Muscle of leg (tissue), 3 donors: ENCODE measurements at regions not wholly inside any gene's neighbourhood (a gene's known extent, or its start where the extent isn't known, plus 50 kb on each side); places are given as distances from the start of the nearest gene placed in this dataset.

Source experiments
- DNase-seq: peaks from one replicate; pipeline ENCODE4 v3.0.0; 2013
- H3K27ac ChIP-seq: one replicate; pipeline ENCODE4 v1.5.1; 2013; ENCODE audit warnings: mild to moderate bottlenecking, low read length, control low read depth
- H3K27me3 ChIP-seq: one replicate; pipeline ENCODE4 v1.6.1; 2013; ENCODE audit warnings: low read length; ENCODE audit not compliant: control insufficient read depth, insufficient read depth
- H3K36me3 ChIP-seq: one replicate; pipeline ENCODE4 v1.6.1; 2013; ENCODE audit warnings: low read length; ENCODE audit not compliant: control insufficient read depth, insufficient read depth
- H3K4me1 ChIP-seq: one replicate; pipeline ENCODE4 v1.6.1; 2013; ENCODE audit warnings: low read length; ENCODE audit not compliant: control insufficient read depth, insufficient read depth
- H3K4me3 ChIP-seq: one replicate; pipeline ENCODE4 v1.5.1; 2013; ENCODE audit warnings: low read length, control low read depth
- H3K9me3 ChIP-seq: replicated peaks from 2 replicates; pipeline ENCODE4 v1.6.1; 2013; ENCODE audit warnings: low read depth, low read length; ENCODE audit not compliant: control insufficient read depth
- WGBS: methylation state at CpG from one replicate; pipeline ENCODE4 v1.1.5; 2013; ENCODE audit warnings: missing lambda C conversion rate; ENCODE audit not compliant: insufficient coverage; 5-methylcytosine and 5-hydroxymethylcytosine counted together

DNA sequence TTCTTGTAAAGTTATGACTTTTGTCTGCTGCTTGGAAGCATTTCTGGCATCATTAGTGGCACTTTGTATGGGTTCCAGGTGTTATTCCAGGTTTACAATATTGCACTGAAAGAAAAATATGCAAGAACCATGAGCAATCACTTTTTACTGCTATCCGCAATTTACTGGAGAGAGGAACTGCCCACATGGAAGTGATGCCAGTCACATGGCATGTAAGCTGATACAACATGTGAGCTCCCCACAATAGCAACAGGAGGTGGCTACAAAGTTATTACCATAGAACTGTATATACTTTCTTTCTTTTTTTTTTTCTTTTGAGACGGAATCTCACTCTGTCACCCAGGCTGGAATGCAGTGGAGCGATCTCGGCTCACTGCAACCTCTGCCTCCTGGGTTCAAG is 1012.1 kb downstream of the BCL11B start:
- H3K9me3 ChIP-seq: no peaks in the 10 kb centered on the region
- H3K36me3 ChIP-seq: no peaks in the 10 kb centered on the region
- H3K27ac ChIP-seq: no peak overlapping the region
- WGBS: 58% methylated on average over 3 of the region's 4 CpGs
- DNase-seq: peak; percentile 31
- no peak overlapping the region for H3K4me3 ChIP-seq
- peaks cover 3% of the 10 kb centered on the region for H3K4me1 ChIP-seq
- no peaks in the 10 kb centered on the region for H3K27me3 ChIP-seq

DNA sequence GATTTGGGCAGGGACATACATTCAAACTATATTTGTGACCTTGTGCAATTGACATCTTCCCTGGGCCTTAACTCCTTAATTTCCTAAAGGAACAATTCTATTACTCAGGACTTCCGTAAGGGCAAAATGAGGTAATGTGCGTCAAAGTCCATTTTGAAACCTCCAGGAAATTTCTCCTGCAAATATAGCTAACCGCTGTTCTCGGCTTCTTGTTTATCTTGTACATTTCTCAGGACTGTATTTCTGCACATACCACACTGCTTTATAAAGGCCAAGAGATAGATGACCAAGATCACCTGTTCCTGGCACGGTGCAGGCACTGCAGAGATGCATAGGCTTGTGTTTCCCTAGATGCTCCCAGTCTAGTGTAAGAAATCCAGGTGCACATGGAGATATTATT is 1009.4 kb downstream of the BCL11B start:
- Histone ChIP-seq H3K9me3 (no peaks in the 10 kb centered on the region), H3K27ac (no peak overlapping the region), H3K36me3 (no peaks in the 10 kb centered on the region), H3K27me3 (no peaks in the 10 kb centered on the region), H3K4me3 (no peak overlapping the region), H3K4me1 (peaks cover 3% of the 10 kb centered on the region)
- no peak for DNase-seq
- 98% methylated on average over 5 of the region's 5 CpGs for WGBS

DNA sequence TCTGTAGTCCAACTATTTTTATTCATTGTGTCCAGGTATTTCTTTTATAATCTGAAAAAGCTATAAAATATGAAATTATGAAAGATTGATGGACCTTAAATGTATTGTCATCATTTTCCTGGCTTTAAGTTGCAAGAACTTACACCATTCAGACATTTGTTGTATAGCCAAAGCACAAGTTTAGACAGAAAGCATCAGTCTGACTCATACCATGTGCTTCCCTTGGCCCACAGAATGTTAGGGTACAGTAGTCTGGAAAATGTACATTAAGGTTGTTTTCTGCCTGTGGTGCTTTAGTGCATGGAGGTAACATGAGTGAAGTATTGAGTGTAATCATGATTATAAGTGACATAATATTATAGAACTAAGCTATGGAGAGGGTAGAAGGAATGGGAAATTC is 1002.5 kb downstream of the BCL11B start:
- peaks cover under 1% of the 10 kb centered on the region for H3K4me1 ChIP-seq
- no peak overlapping the region for H3K4me3 ChIP-seq
- no peaks in the 10 kb centered on the region for H3K27me3 ChIP-seq
- DNase-seq: no peak
- H3K36me3 ChIP-seq: no peaks in the 10 kb centered on the region
- H3K9me3 ChIP-seq: no peaks in the 10 kb centered on the region
- H3K27ac ChIP-seq: no peak overlapping the region

DNA sequence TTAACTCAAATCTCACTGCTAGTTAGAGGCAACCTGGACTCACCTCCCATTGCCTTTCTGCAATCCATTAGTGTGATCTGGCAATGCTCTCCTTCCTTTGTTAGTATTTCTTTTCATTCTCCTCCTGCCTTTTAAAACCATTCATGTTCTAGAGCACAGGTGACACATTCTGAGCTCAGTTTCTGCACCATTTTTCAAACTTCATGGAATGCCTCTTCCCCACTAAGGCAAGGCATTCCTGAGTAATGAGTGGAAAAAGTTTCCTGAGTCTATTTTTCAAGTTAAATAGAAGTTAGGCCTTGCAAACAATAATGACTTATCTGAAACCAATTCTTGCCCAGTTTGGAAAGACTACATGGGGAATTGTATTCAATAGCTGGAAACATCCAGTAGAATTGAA is 1001.8 kb downstream of the BCL11B start:
- peaks cover 3% of the 10 kb centered on the region for H3K4me1 ChIP-seq
- H3K27me3 ChIP-seq: no peaks in the 10 kb centered on the region
- no peak for DNase-seq
- no peaks in the 10 kb centered on the region for H3K9me3 ChIP-seq
- H3K4me3 ChIP-seq: no peak overlapping the region
- H3K36me3 ChIP-seq: no peaks in the 10 kb centered on the region
- no peak overlapping the region for H3K27ac ChIP-seq

- Histone ChIP-seq H3K9me3 (no peaks in the 10 kb centered on the region), H3K27me3 (no peaks in the 10 kb centered on the region), H3K4me1 (peaks cover 3% of the 10 kb centered on the region), H3K36me3 (no peaks in the 10 kb centered on the region), H3K4me3 (no peak overlapping the region), H3K27ac (no peak overlapping the region)
- 57% methylated on average over 3 of the region's 8 CpGs for WGBS
- DNase-seq: no peak
These were observed 997.4 kb downstream of the BCL11B start for GRCh38 chr14:98274596-98274995.

DNA sequence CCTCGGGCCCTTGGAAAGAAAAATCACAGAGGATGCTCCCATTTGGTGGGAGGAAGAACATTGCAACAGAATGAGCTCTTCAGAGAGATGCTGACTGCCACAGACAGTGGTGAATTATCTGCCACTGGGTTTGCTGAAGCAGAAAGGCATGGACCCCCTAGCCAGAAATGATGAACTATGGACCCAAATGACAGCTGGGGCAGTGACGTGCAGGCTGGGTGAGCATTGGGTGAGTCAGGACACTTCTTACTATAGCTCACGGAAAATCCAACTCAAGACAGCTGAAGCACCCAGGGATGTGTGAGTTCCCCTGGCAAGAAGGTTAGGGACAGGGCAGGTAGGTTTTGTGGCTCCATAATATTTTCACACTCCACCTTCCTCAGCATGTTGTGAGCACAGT is 993.2 kb downstream of the BCL11B start:
- Histone ChIP-seq H3K4me3 (no peak overlapping the region), H3K27me3 (no peaks in the 10 kb centered on the region), H3K36me3 (no peaks in the 10 kb centered on the region), H3K27ac (no peak overlapping the region), H3K4me1 (peaks cover 3% of the 10 kb centered on the region), H3K9me3 (no peaks in the 10 kb centered on the region)
- DNase-seq: no peak
- 67% methylated on average over 2 of the region's 3 CpGs for WGBS

- Histone ChIP-seq H3K27ac (no peak overlapping the region), H3K36me3 (no peaks in the 10 kb centered on the region), H3K9me3 (no peaks in the 10 kb centered on the region), H3K4me3 (no peak overlapping the region), H3K4me1 (no peaks in the 10 kb centered on the region), H3K27me3 (no peaks in the 10 kb centered on the region)
- WGBS: 75% methylated on average over 3 of the region's 5 CpGs
- DNase-seq: no peak
These were observed 991.6 kb downstream of the BCL11B start for GRCh38 chr14:98280436-98280835.

- no peaks in the 10 kb centered on the region for H3K27me3 ChIP-seq
- peaks cover 2% of the 10 kb centered on the region for H3K9me3 ChIP-seq
- H3K27ac ChIP-seq: no peak overlapping the region
- 65% methylated on average over 3 of the region's 6 CpGs for WGBS
- peaks cover 5% of the 10 kb centered on the region for H3K4me1 ChIP-seq
- DNase-seq: no peak
- no peaks in the 10 kb centered on the region for H3K36me3 ChIP-seq
- no peak overlapping the region for H3K4me3 ChIP-seq
These were observed 983.2 kb downstream of the BCL11B start for GRCh38 chr14:98288825-98289224.

DNA sequence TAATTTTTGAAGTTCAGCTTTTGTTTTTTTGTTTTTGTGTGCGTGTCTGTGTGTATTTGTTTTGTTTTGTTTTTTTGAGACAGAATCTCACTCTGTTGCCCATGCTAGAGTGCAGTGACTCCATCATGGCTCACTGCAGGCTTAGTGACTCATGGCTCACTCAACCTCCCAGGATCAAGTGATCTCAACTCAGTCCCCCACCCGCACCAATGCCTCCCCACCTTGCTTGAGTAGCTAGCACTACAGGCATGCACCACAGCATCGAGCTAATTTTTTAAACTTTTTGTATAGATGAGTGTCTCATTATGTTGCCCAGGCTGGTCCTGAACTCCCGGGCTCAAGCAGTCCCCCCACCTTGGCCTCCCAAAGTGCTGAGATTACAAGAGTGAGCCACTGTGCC is 981.4 kb downstream of the BCL11B start:
- DNase-seq: no peak
- H3K27me3 ChIP-seq: no peaks in the 10 kb centered on the region
- H3K27ac ChIP-seq: no peak overlapping the region
- 80% methylated on average over 1 of the region's 4 CpGs for WGBS
- H3K4me3 ChIP-seq: no peak overlapping the region
- H3K9me3 ChIP-seq: peaks cover 2% of the 10 kb centered on the region
- peaks cover 15% of the 10 kb centered on the region for H3K4me1 ChIP-seq
- no peaks in the 10 kb centered on the region for H3K36me3 ChIP-seq

DNA sequence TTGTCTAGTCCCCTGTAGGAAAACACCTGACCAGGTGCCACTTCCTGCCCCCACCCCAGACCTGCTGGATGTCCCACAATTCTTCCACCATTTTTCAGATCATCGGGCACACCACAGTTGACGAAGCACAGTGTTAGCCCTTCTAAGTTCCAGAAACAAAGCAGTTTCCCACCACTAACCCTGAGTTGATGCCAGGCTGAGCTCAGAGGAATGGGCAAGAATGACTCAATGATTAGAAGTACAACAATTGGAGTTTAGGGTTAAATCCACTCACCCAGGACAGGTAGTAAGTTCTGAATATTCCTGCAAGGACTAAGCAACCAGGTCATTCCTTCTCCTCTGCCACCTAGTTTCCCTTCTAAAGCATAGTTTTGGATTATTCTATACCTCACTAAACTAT is 979.8 kb downstream of the BCL11B start:
- H3K27me3 ChIP-seq: no peaks in the 10 kb centered on the region
- H3K36me3 ChIP-seq: no peaks in the 10 kb centered on the region
- no peak overlapping the region for H3K27ac ChIP-seq
- no peaks in the 10 kb centered on the region for H3K9me3 ChIP-seq
- DNase-seq: no peak
- no peak overlapping the region for H3K4me3 ChIP-seq
- WGBS: no CpG with 5 or more reads among the region's 2 CpGs
- H3K4me1 ChIP-seq: peaks cover 15% of the 10 kb centered on the region

DNA sequence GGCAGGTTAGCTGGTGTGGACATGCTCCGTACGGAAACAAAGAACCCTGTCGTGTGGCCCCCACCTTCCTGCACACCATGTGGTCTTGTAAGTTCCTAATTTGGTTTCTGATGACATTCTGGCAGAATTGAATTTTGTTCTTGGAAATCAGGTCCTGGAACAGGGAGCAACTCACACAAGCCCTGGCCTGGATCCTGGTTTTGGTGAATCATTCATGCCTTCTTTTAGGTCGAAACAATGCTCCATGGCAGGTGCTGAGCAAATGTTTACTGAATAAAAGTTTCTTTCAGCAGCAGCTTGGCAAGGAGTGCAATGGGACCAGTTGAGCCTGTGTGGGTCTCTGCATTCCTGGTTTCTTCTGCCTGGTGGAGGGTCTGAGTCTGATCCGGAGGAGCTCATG is 978.4 kb downstream of the BCL11B start:
- H3K27me3 ChIP-seq: no peaks in the 10 kb centered on the region
- no peak overlapping the region for H3K27ac ChIP-seq
- no peaks in the 10 kb centered on the region for H3K36me3 ChIP-seq
- peak; percentile 86 for DNase-seq
- no peak overlapping the region for H3K4me3 ChIP-seq
- 70% methylated on average over 3 of the region's 5 CpGs for WGBS
- H3K9me3 ChIP-seq: peaks cover 2% of the 10 kb centered on the region
- H3K4me1 ChIP-seq: peaks cover 15% of the 10 kb centered on the region
